Breast epithelium (tissue), 4 donors: ENCODE measurements at regions not wholly inside any gene's neighbourhood (a gene's known extent, or its start where the extent isn't known, plus 50 kb on each side); places are given as distances from the start of the nearest gene placed in this dataset.
A peak's percentile ranks its signal among the peaks of the same experiment; 100 is the strongest.

Experiments used
- DNase-seq, 2 donors: peaks; one replicate each; pipeline ENCODE4 v3.0.0-alpha.2; 2019; ENCODE audit warnings: low spot score in 2 of 2
- H3K27ac ChIP-seq, 2 donors: fragments of 200-600 bp; sonication (generic) in 1 of 2; one replicate each; pipeline ENCODE4 v1.5.1; 2016 to 2019; ENCODE audit warnings: mild to moderate bottlenecking in 1 of 2
- H3K27me3 ChIP-seq, 2 donors: fragments of 200-600 bp; sonication (generic) in 1 of 2; one replicate each; pipeline versions ENCODE4 v1.5.1 to v1.6.0; 2017 to 2019; ENCODE audit warnings: control low read depth in 1 of 2, mild to moderate bottlenecking in 1 of 2
- H3K36me3 ChIP-seq: fragments of 200-600 bp; one replicate; pipeline ENCODE4 v1.5.1; 2019
- H3K4me1 ChIP-seq, 2 donors: fragments of 200-600 bp; sonication (generic); one replicate each; pipeline ENCODE4 v1.5.1; 2016 to 2019; ENCODE audit warnings: control low read depth in 1 of 2
- H3K4me3 ChIP-seq, 3 donors: fragments of 200-600 bp; sonication (generic); 1 replicate in 2 of 3; 2 replicates in 1 of 3; pipeline ENCODE4 v1.5.1; 2016 to 2019; ENCODE audit warnings: mild to moderate bottlenecking in 3 of 3, moderate library complexity in 2 of 3
- H3K9me3 ChIP-seq, 2 donors: fragments of 200-600 bp; sonication (generic) in 1 of 2; one replicate each; pipeline ENCODE4 v1.5.1; 2016 to 2019; ENCODE audit warnings: control low read depth in 1 of 2
- POLR2A ChIP-seq: fragments of 450-650 bp; IDR thresholded peaks from one replicate; pipeline ENCODE4 v1.6.1; 2016; ENCODE audit warnings: antibody characterized with exemption, mild to moderate bottlenecking, moderate library complexity
- POLR2AphosphoS5 ChIP-seq, 3 donors: sonication (generic); formaldehyde crosslinking; IDR thresholded peaks; one replicate each; pipeline ENCODE4 v1.6.1; 2017; ENCODE audit warnings: antibody characterized with exemption in 3 of 3
- intact Hi-C: fragments of 100-400 bp; cut with DNase I; formaldehyde crosslinking; loops from one replicate; pipeline ENCODE4 v1.15.1; 2023; ENCODE audit warnings: low total_unique reads
- TF ChIP-seq, protein P1 (sequence below), 3 donors: fragments of 450-650 bp; IDR thresholded peaks; one replicate each; pipeline ENCODE4 v1.5.1; 2016 to 2017; ENCODE audit warnings: antibody characterized with exemption in 3 of 3, mild to moderate bottlenecking in 3 of 3, moderate library complexity in 3 of 3

DNA sequence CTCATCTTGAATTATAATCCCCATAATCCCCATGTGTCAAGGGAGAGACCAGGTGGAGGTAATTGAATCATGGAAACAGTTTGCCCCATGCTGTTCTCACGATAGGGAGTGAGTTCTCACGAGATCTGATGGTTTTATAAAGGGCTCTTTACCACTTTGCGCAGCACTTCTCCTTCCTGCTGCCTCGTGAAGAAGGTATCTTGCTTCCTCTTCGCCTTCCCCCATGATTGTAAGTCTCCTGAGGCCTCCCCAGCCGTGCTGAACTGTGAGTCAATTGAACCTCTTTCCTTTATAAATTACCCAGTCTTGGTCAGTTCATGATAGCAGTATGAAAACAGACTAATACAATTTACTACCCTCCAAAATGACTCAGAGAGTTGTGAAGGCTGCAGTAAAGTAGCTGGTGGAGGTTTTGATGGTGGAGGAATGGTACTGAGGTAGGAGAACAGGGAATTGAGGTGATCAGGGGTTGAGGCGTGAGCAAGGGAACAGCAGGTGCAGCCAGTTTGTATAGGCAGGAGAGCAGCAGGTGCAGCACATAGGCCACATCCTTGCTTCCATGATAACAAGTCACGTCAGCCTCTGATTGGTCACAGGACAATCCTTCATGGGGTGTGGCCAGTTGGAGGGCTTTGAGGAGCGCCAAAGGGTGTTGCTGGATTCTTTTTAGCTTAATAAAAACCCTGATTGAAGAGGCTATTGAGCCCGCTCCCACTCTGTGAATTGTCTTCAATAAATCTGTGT, 150.0 kb downstream of the CDC5L start:
- DNase-seq = no peak

DNA sequence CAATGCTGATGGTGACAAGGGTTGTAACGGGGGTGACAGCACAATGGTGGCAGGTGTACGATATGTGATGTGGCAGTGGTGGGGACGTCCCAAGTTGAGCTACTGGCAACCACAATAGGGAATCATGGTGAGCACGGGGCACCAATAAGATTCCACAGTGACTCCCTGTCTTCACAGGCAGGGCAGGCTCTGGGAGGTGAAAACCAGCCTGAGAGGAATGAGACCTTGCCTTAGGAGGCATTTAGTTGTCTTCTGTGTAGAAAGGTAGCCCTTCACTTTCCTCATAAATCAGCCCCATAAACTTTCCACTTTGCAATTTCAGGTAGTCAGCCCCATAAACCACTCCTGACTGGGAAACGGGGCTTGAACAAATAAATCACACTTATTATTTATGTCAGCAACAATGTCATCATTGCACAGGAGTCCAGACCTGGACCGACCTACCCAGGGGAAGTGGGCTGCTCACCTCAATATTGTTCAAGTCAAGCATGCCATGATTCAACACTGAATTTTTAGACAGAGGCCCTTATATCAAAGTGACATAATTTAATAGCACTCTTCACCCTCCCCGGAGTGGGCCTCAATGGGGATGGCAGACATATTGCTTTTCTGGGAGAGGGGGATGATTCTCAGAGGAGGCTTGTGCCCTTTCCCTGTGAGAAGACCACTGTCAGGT, 150.8 kb downstream of the CDC5L start:
- Histone ChIP-seq H3K27me3 (no peaks in the 10 kb centered on the region), H3K27ac (no peak overlapping the region), H3K4me1 (no peaks in the 10 kb centered on the region), H3K36me3 (no peaks in the 10 kb centered on the region), H3K4me3 (no peak overlapping the region), H3K9me3 (no peaks in the 10 kb centered on the region)
- DNase-seq = no peak
- intact Hi-C loops = no loop called here
- TF ChIP-seq, protein P1, sequence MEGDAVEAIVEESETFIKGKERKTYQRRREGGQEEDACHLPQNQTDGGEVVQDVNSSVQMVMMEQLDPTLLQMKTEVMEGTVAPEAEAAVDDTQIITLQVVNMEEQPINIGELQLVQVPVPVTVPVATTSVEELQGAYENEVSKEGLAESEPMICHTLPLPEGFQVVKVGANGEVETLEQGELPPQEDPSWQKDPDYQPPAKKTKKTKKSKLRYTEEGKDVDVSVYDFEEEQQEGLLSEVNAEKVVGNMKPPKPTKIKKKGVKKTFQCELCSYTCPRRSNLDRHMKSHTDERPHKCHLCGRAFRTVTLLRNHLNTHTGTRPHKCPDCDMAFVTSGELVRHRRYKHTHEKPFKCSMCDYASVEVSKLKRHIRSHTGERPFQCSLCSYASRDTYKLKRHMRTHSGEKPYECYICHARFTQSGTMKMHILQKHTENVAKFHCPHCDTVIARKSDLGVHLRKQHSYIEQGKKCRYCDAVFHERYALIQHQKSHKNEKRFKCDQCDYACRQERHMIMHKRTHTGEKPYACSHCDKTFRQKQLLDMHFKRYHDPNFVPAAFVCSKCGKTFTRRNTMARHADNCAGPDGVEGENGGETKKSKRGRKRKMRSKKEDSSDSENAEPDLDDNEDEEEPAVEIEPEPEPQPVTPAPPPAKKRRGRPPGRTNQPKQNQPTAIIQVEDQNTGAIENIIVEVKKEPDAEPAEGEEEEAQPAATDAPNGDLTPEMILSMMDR (IDR thresholded peaks at IDR 0.05) = no peak
- TF ChIP-seq POLR2AphosphoS5 (IDR thresholded peaks at IDR 0.05) = no peak
- no peak for TF ChIP-seq POLR2A

More for the DNA sequence above, 150.0 kb downstream of the CDC5L start:
- Histone ChIP-seq H3K4me3 (no peak overlapping the region), H3K4me1 (no peaks in the 10 kb centered on the region), H3K9me3 (no peaks in the 10 kb centered on the region), H3K36me3 (no peaks in the 10 kb centered on the region), H3K27ac (no peak overlapping the region), H3K27me3 (no peaks in the 10 kb centered on the region)
- intact Hi-C loops = no loop called here
- TF ChIP-seq, protein P1 (IDR thresholded peaks at IDR 0.05) = no peak
- TF ChIP-seq POLR2A (no peak), POLR2AphosphoS5 (IDR thresholded peaks at IDR 0.05) (no peak)

DNA sequence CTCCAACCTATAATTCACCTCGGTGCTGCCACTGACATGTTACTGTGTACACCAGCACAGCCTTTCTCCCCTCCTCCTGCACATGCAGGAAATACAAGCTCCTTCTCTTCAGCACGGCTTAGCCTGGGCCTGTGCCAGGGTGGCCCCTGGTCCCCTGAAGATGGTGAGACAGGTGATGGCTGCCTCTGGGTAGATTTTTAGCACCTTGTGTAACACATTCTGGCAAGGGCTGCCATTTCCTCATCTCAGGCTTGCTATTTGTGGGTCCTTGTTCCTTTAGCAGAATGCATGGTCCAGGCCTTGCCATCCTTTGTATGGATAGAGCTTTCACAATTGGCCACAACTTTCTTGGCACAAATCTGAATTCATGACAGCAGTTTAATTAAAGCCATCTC, 151.3 kb downstream of the CDC5L start:
- H3K4me3 ChIP-seq = no peak overlapping the region
- TF ChIP-seq, protein P1 (IDR thresholded peaks at IDR 0.05) = no peak
- TF ChIP-seq POLR2A = no peak
- TF ChIP-seq POLR2AphosphoS5 (IDR thresholded peaks at IDR 0.05) = peak in 1 of 3 donors; percentile 67
- no peaks in the 10 kb centered on the region for H3K9me3 ChIP-seq
- intact Hi-C loops = no loop called here
- no peak overlapping the region for H3K27ac ChIP-seq
- no peaks in the 10 kb centered on the region for H3K27me3 ChIP-seq
- H3K36me3 ChIP-seq = no peaks in the 10 kb centered on the region
- H3K4me1 ChIP-seq = no peaks in the 10 kb centered on the region
- peak in 1 of 2 donors; percentile 69 for DNase-seq

DNA sequence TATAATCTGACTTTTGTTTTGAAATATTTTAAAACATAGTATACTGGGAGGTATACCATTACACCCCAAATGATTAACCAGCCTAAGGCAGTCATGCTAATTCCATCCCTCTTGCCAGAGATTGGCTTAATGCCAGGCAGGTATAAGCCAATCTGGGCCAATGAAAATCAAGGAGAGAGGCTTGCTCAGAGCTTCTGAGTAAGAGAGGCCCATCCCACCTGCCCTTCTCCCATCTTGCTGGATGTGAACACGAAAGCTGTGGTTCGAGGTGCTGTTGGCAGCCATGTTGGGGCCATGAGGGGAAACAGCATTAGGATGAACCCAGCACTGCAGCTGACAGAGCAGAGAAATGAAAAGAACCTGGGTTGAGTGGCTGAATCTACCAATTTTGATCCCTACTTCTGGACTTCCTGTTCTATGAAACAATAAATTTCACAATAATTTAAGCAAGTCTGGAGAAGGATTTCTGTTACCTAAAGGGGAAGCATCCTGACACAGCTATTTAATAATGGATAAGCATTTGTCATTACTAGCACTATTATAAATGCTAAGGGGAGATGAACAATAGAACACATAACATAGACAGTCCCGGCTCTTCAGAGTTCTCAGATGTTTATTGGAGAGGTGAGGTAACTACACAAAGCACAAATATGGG, 152.3 kb downstream of the CDC5L start:
- Histone ChIP-seq H3K4me3 (no peak overlapping the region), H3K36me3 (no peaks in the 10 kb centered on the region), H3K9me3 (no peaks in the 10 kb centered on the region), H3K4me1 (no peaks in the 10 kb centered on the region), H3K27ac (peak overlapping the region in 1 of 2 donors; percentile 3), H3K27me3 (no peaks in the 10 kb centered on the region)
- intact Hi-C loops = no loop called here
- DNase-seq = no peak
- TF ChIP-seq, protein P1 (IDR thresholded peaks at IDR 0.05) = no peak
- no peak for TF ChIP-seq POLR2A

DNA sequence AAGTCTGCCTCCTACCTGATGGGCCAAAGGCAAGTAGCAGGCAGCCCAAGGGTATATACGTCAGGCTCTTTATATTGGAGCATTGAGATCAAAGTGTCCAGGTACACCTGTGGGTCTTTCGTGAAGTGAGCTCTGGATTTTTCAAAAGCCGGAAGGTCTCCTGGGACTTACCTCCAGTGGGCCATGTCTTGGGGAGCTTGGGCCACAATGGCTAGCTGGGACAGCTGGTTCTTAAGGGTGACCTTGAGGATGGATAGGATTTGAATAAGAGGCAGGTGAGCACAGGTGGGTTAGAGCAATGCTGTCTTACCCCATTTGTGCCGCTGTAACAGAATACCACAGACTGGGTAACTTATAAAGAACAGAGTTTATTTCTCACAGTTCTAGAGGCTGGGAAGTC, 153.4 kb downstream of the CDC5L start:
- H3K27ac ChIP-seq = no peak overlapping the region
- H3K9me3 ChIP-seq = no peaks in the 10 kb centered on the region
- DNase-seq = no peak
- no peak overlapping the region for H3K4me3 ChIP-seq
- TF ChIP-seq POLR2AphosphoS5 (IDR thresholded peaks at IDR 0.05) (no peak), POLR2A (no peak)
- TF ChIP-seq, protein P1 (IDR thresholded peaks at IDR 0.05) = no peak
- no peaks in the 10 kb centered on the region for H3K27me3 ChIP-seq
- no peaks in the 10 kb centered on the region for H3K36me3 ChIP-seq
- H3K4me1 ChIP-seq = no peaks in the 10 kb centered on the region
- intact Hi-C loops = no loop called here
